GOT3 (cell line): ENCODE measurements at regions not wholly inside any gene's neighbourhood (a gene's known extent, or its start where the extent isn't known, plus 50 kb on each side); places are given as distances from the start of the nearest gene placed in this dataset.
"Not testable (repeated sequence)": the region's sequence is repeated elsewhere in the genome, so short reads cannot be mapped to it uniquely, and the experiment has no call there.

Experiments used
- DNase-seq: peaks from one replicate; lab custom pipeline; 2025; ENCODE audit warnings: mixed read lengths; lab: John Stamatoyannopoulos, UW

DNA sequence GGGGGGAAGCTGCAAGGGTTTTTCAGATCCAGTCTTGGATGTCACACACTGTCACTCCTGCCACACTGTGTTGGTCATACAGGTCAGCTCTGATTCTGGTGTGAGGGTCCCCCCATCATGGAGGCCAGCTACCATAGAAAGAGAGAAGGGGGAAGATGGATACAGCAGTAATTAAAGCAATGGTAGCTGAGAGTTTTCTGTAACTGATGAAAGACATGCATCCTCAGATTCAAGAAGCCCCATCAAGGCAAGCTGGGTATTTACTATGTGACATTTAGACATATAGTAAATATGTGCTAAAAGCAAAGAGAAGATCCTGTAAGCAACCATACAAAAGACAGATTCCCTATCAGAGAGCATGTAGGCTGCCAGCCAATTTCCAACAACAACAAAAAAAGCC is 110.9 kb upstream of the COL5A1 start:
- DNase-seq, result no peak

DNA sequence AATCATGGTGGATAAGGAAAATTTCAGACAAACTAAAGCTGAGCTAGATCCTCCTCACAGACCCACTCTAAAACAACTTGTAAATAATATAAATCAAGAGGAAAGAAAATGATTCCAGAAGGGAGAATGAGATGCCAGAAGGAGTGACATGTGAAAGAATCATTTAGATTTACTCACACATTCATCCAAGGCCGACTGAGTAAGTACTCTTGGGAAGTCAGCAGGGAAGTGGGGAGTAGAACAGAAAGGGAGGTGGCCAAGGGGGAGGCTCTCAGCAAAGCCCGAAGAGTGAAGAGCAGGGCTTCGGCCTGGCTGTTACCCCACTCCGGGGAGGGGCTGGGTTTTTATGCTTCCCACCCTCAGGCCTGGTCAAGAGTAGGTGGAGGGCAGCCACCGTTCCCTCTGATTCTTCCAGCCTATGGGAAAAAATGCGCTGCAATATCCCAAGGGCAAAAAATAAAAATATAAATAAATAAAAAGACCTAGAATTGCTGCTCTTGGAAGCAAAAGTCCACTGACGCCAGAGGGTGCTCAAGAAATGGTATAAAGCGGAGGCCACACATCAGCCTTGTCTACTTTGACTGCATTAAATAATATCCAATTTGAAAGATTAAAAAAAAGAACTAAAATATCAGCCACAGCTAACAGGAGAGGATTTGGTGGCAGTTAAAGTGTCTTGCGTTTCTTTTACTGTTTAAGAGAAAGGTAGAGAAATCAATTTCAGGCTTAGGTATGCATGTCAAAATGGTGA is 110.2 kb upstream of the COL5A1 start:
- DNase-seq, result no peak

- DNase-seq, result no peak
These were observed 109.5 kb upstream of the COL5A1 start for GRCh38 chr9:134532084-134532483.

GRCh38 chr9:134532661-134533060 is 108.9 kb upstream of the COL5A1 start:
- not testable (repeated sequence) for DNase-seq

DNA sequence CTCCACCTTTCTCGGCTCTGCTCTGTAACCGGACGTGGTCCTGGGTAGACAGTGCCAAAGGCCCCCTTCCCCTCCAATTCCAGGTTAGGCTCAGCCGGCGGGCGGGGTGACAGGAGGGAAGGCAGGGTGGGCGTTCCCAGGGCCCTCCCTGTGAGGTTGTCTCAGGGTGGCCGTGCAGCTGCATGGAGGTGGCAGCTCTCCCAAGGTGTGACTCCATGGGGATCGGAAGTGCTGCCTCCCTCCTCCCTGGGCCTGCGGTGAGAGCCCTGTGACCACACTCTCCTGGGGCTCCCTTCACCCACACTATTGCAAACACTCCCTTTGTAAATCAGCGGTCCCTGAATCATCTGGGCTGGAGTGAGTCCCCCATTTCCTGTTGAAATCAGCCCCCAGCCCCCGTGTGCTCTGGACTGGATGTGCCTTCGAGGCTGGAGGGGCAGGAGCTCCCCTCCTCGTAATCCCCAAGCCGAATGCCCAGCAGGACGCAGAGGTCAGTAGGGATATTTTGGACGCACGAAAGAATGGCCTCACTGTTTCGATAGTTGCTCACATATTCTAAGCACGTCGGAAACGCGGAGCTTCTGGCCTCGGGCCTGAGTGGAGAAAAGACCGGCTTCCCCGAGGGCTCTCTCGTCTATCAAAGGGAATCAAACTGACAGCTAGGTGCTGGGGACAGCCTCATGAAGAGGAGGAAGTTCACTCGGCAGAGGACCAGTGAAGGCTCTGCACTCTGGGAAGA is 107.6 kb upstream of the COL5A1 start:
- no peak for DNase-seq

GRCh38 chr9:134534661-134535080 is 106.9 kb upstream of the COL5A1 start:
- no peak for DNase-seq

DNA sequence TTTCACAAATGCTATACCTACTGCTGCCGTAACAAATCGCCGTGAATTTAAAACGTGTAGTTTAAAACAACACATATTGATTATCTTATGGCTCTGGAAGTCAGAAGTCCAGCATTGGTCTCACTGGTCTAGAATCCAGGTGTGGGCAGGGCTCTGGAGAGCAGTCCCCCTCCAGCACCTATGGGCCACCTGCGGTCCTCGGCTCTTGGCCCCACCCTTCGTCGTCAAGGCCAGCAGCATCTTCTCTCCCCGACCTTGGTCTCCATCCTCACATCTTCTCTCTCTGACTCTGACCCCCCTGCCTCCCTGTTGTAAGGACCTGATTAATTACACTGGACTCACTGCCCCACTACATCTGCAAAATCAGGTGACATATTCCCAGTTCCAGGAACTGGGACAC is 106.4 kb upstream of the COL5A1 start:
- DNase-seq, result no peak

- no peak for DNase-seq
These were observed 105.3 kb upstream of the COL5A1 start for GRCh38 chr9:134536101-134536900.

DNA sequence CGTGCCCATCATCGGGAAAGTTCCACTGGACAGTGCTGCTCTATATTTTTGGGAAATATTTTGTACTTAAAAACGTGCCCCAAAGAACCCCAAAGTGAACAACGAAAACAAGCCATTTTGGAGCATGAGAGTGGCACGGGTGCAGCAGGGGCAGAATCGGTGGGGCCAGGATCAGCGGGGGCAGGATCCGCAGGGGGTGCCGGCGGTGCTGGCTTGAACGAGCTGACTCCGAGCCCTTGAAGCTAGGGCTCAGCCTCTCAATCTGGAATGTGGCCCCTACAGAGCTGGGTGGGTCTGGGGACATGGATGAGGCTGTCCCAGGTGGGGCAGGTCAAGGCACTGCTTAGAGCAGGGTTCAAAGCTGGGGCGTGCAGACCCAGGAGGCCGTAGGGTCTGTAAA is 104.7 kb upstream of the COL5A1 start:
- DNase-seq, result no peak

DNA sequence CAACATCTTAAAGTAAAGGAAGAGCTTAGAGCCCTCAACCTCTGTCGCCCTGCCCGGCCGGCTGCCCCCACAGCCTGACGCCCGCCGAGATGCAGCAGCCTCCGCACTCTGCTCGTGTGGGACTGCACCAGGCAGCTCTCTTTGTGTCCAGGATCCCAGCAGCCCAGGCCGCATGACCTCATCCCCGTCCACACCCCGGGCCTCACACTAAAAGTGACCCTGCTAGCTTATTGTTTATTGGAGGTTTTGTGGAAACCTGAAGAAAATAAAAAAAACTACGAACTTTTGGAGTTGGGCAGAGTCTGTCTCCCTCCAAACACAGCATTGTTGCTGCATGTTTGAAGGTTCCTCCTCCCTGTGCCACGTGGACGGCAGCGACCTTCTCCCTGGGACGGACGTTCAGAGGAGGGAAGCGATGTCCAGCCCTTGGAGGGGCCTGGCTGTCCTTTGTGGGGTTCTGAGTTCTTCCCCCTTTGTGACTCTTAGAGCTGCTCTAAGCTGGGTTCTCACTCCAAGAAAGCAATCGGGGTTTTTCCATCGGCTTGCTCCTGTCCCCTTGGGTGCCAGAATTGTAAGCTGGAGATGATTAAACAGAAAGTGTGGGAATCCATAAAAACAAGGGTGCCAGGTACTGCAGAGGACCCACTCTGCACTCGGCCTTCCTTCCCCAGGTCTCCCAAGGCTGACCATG is 103.5 kb upstream of the COL5A1 start:
- no peak for DNase-seq

DNA sequence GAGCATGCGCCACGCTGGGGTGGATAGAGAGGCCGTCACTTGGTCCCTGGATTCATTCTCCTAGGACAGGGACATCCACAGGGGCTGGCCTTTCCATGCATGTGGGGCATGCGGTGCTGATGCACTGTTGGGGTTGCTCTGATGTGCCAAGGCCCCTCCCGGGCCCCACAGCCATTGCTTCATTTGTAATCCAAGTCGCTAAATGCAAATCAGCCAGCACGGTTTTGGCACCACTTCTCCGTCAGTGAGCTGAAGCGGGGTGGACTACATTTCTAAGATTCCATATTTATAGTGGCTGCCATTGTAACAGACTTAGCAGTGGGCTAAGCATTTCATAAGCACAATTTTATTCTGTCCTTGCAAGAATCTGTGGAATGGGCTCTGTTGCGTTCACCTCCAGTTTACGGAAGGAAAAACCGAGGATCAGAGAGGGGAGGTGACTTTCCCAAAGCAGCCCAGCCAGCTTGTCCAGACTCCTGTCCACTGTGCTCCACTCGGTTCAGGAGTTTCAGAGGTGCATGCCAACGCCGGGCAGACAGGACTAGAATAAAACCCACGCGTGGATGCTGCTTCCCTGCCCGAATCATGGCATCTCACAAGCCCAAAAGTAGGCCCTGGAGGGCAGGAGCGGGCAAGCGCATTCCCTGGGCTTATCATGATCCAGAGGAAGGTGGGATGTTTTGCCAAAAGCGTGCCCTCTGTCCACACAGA is 102.6 kb upstream of the COL5A1 start:
- no peak for DNase-seq

DNA sequence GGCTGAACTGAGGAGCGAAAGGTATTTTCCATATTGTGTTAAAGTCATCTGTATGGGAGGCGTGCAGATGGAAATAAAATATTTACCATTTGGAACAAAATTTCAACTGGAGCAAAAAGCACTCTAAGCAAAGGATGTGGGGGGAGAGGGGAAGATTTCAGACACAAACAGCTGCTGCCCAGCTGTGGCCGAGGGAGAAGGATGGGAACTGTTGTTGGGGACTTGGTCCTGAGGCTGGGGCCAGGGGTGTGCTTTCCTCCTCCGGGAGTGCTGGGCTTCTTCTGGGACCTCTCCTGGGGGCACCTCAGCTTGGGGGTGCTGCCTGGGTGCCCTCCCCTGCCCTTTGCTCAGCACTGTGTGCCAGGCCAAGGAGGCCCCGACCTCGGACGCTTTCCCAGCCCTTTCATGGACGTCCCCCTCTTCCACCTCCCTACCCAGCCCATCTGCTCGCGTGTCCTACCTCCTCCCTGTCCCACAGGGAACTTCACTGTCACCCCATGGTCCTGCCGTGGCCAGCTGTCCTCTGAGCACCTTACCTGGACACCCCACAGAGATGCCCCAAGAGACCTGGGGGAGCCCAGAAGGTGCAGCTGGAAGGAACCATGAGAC is 101.9 kb upstream of the COL5A1 start:
- no peak for DNase-seq

- DNase-seq, result no peak
These were observed 101.1 kb upstream of the COL5A1 start for GRCh38 chr9:134540276-134541096.

- DNase-seq, result no peak
These were observed 100.4 kb upstream of the COL5A1 start for GRCh38 chr9:134541097-134541747.

DNA sequence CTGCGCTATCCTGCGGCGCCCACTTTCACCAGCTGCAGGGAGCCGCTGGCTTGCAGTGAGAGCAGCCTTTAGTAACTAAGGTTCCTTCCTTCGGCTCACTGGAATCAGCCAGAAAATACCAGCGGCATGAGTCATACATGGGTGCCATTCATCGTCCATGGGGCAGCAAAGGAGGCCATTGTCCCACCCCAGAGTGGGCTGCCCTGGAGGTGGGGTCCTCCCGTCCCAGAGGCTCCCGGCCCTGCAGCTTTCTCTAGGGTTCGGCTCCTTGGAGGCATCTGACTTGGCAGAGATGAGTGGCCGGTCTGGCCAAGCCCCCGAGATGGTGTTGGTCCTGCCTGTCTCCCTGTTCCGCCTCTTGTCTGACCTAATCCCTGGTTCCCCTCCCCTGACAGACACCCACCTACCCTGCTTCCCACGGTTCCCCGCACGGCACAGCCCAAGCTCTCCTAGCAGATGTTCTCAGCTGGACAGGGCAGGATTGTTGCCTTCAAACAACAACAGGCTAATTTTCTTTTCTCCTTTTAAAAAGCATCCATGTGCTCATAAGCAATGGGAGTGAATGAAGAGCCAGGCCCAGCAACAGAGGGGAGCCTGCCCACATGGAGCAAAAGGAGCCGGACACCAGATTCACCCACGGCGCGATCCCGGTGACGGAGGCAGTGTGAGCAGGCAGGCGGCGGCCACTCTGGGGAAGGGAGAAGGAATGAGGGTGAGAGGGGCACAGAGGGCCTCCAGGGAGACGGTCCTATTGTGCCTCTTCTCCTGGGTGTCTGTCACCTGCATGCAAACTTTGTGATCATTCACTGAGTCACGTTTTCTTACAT is 97.0 kb upstream of the COL5A1 start:
- no peak for DNase-seq

DNA sequence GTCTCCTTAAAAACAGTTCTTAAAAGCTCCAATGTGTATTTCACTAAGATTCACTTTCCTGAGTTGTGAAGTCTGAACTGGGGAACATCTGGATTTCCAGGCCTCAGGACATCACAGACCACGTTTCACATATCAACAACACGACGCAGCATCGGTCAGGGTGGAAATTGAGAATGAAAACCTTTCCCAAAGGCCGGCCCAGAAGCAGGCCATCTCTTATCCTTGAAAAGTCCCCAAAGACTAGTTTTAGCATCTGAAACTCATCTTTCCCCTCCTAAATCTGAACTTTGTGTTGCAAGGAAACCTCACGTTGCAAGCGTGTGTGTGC is 96.4 kb upstream of the COL5A1 start:
- DNase-seq, result no peak

DNA sequence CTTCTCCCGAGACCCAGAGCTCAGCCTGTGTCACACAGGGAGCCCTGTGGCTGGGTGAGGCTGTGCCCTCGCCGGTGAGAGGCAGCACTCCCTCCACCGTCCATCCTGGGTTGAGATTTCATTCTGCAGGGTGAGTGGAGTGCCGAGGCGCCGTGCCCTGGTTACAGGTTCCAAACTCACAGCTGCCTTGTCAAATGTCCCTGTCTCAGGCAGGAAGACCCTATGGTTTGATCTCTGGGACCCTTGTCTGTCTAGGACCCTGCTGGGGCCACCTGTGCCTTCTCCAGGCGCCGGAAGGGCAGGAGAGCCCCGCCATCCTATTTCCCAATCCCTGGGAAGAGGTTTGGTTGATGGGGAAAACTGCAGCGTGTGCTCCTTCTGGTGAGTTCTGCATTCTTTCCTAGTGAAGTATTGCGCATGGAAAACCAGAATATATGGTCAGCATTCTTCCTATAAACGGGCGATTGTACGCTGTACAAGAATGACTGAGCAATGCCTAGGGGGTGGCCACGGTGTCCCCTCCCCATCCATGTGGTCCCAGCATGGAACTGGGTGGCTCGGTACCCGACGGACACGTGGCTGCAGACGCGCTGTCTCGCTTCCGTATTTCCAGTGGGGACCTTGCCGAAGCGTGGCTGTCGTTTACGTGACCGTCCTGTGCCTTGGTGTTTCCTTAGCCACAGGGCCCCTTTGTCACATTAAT is 95.9 kb upstream of the COL5A1 start:
- DNase-seq, result no peak

GRCh38 chr9:134546246-134546731 is 95.3 kb upstream of the COL5A1 start:
- DNase-seq, result no peak
